Parathyroid adenoma (tissue), 2 donors: ENCODE measurements at regions not wholly inside any gene's neighbourhood (a gene's known extent, or its start where the extent isn't known, plus 50 kb on each side); places are given as distances from the start of the nearest gene placed in this dataset.

Experiments used
- H2AFZ ChIP-seq: fragments of 300-600 bp; sonication (generic); one replicate; pipeline ENCODE4 v1.7.0; 2017; ENCODE audit warnings: antibody characterized with exemption, mild to moderate bottlenecking
- H3K27ac ChIP-seq: fragments of 300-600 bp; sonication (generic); one replicate; pipeline ENCODE4 v1.7.0; 2017
- H3K27me3 ChIP-seq: fragments of 300-600 bp; sonication (generic); one replicate; pipeline ENCODE4 v1.7.0; 2017; ENCODE audit warnings: low read length; ENCODE audit not compliant: control insufficient read depth, insufficient read depth
- H3K36me3 ChIP-seq: fragments of 300-600 bp; sonication (generic); one replicate; pipeline ENCODE4 v1.7.0; 2017; ENCODE audit warnings: low read length; ENCODE audit not compliant: control insufficient read depth, insufficient read depth
- H3K4me1 ChIP-seq: fragments of 300-600 bp; sonication (generic); one replicate; pipeline ENCODE4 v1.7.0; 2017; ENCODE audit warnings: control low read depth
- H3K4me2 ChIP-seq: fragments of 300-600 bp; sonication (generic); one replicate; pipeline ENCODE4 v1.7.0; 2017; ENCODE audit warnings: low read length
- H3K4me3 ChIP-seq: fragments of 300-600 bp; sonication (generic); one replicate; pipeline ENCODE4 v1.7.0; 2017; ENCODE audit warnings: low read depth, low read length
- H3K79me2 ChIP-seq: fragments of 300-600 bp; sonication (generic); one replicate; pipeline ENCODE4 v1.7.0; 2017; ENCODE audit warnings: control low read depth
- H3K9ac ChIP-seq: fragments of 300-600 bp; sonication (generic); one replicate; pipeline ENCODE4 v1.7.0; 2017; ENCODE audit warnings: mild to moderate bottlenecking
- H3K9me3 ChIP-seq: fragments of 300-600 bp; sonication (generic); one replicate; pipeline ENCODE4 v1.7.0; 2017; ENCODE audit warnings: low read length; ENCODE audit not compliant: control insufficient read depth
- TF ChIP-seq, protein P1 (sequence below): fragments of 300-600 bp; sonication (generic); IDR thresholded peaks from one replicate; pipeline ENCODE4 v1.7.0; 2017; ENCODE audit warnings: antibody characterized with exemption, mild to moderate bottlenecking
- donor health status: primary hyperparathyroidism.

DNA sequence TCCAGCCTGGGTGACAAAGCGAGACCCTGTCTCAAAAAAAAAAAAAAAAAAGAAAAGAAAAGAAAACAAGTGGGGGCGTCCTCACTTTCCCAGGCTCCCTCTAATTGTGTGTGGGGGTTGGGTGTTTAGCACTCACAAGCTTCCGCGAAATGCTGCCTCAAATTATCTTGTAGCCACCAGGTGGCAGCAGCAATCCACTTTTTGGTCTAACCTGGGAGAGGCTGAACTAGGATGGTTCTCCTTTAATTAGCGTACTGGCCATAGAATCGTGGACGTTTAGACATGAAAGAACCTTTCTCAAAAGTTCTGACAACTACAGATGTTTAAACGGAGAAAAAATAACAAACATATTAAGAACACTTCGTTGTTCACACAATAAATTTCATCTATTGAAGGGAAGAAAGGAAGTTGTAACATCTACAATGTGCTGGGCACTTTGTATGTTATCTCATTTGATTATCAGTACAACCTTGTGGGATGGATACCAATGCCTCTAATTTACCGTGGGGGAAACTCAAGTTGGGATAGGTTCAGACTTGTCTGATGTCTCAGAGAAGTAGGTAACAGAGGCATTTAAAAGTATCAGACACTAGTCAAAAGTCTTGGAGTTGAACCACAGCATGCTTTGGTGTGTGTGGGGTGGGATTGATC is 122.7 kb upstream of the NABP1 start:
- no peak overlapping the region for H3K4me3 ChIP-seq
- no peaks in the 10 kb centered on the region for H3K79me2 ChIP-seq
- H3K36me3 ChIP-seq: no peaks in the 10 kb centered on the region
- H2AFZ ChIP-seq: peak overlapping the region; percentile 16
- H3K9ac ChIP-seq: no peak overlapping the region
- no peak overlapping the region for H3K27ac ChIP-seq
- H3K4me1 ChIP-seq: peaks cover 3% of the 10 kb centered on the region
- H3K4me2 ChIP-seq: no peak overlapping the region
- no peaks in the 10 kb centered on the region for H3K27me3 ChIP-seq
- TF ChIP-seq, protein P1, sequence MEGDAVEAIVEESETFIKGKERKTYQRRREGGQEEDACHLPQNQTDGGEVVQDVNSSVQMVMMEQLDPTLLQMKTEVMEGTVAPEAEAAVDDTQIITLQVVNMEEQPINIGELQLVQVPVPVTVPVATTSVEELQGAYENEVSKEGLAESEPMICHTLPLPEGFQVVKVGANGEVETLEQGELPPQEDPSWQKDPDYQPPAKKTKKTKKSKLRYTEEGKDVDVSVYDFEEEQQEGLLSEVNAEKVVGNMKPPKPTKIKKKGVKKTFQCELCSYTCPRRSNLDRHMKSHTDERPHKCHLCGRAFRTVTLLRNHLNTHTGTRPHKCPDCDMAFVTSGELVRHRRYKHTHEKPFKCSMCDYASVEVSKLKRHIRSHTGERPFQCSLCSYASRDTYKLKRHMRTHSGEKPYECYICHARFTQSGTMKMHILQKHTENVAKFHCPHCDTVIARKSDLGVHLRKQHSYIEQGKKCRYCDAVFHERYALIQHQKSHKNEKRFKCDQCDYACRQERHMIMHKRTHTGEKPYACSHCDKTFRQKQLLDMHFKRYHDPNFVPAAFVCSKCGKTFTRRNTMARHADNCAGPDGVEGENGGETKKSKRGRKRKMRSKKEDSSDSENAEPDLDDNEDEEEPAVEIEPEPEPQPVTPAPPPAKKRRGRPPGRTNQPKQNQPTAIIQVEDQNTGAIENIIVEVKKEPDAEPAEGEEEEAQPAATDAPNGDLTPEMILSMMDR: peak; percentile 73
- H3K9me3 ChIP-seq: no peaks in the 10 kb centered on the region

DNA sequence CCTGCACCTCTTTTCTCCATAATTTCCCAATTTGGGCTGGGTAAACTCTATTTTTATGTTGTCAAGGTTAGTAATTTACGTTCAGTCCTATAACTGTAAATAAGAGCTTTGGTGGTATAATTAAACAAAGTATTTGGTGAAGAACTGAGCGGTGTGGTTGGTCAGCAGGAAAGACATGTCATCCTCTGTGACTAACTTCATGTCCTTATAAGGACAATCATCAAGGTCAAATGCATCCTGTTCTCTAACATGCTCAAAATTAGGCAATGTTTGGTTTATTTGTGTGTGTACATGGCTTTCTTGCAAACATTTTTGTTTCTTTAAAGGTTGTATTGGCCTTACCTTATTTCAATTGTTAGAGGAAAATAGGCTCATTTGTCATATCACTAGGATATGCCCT is 121.5 kb upstream of the NABP1 start:
- Histone ChIP-seq H3K36me3 (no peaks in the 10 kb centered on the region), H3K9me3 (no peaks in the 10 kb centered on the region), H2AFZ (no peak overlapping the region), H3K4me3 (no peak overlapping the region), H3K79me2 (no peaks in the 10 kb centered on the region), H3K4me2 (no peak overlapping the region), H3K4me1 (peaks cover 3% of the 10 kb centered on the region), H3K9ac (no peak overlapping the region), H3K27ac (no peak overlapping the region), H3K27me3 (no peaks in the 10 kb centered on the region)
- TF ChIP-seq, protein P1: no peak

DNA sequence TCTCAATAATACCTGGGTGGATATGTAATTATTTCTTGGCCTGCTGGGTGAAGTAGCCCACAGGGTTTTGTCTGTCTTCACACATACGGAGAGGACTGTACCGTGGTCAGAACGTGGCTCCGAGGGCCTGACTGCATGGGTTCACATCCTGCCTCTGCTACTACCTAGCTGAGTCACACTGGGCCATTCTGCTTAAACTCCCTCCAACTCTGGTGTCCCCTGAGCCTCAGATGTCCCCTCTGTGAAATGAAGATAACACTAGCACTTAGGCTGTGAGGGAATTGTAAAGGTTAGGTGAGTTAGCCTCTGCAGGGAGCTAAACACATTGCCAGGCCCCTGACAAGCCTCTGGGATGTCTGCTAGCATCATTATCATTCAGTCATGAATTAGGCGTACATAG is 120.1 kb upstream of the NABP1 start:
- TF ChIP-seq, protein P1: no peak
- Histone ChIP-seq H3K4me3 (no peak overlapping the region), H2AFZ (no peak overlapping the region), H3K4me1 (peaks cover 3% of the 10 kb centered on the region), H3K27me3 (no peaks in the 10 kb centered on the region), H3K9me3 (no peaks in the 10 kb centered on the region), H3K9ac (no peak overlapping the region), H3K36me3 (no peaks in the 10 kb centered on the region), H3K79me2 (no peaks in the 10 kb centered on the region), H3K27ac (no peak overlapping the region), H3K4me2 (no peak overlapping the region)

DNA sequence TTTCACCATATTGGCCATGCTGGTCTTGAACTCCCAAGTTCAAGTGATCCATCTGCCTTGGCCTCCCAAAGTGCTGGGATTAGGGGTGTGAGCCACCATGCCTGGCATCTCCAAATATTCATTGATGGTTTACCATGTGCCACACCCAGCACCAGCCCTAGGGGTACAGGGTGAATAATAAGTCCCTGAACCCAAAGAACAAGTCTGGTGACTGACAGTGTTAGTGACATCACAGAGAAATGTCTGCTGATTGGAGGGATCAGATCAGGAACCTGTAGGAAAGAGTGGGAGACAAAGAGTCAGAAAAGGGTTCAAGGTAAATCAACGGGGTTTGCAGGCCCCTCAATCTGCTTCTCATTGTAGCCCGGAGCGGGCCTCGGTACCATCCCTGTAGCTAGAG is 118.4 kb upstream of the NABP1 start:
- H2AFZ ChIP-seq: no peak overlapping the region
- TF ChIP-seq, protein P1: no peak
- H3K27ac ChIP-seq: no peak overlapping the region
- H3K4me1 ChIP-seq: peaks cover 3% of the 10 kb centered on the region
- no peaks in the 10 kb centered on the region for H3K79me2 ChIP-seq
- H3K4me2 ChIP-seq: no peak overlapping the region
- no peak overlapping the region for H3K9ac ChIP-seq
- H3K4me3 ChIP-seq: no peak overlapping the region
- no peaks in the 10 kb centered on the region for H3K36me3 ChIP-seq
- H3K9me3 ChIP-seq: no peaks in the 10 kb centered on the region
- H3K27me3 ChIP-seq: no peaks in the 10 kb centered on the region

DNA sequence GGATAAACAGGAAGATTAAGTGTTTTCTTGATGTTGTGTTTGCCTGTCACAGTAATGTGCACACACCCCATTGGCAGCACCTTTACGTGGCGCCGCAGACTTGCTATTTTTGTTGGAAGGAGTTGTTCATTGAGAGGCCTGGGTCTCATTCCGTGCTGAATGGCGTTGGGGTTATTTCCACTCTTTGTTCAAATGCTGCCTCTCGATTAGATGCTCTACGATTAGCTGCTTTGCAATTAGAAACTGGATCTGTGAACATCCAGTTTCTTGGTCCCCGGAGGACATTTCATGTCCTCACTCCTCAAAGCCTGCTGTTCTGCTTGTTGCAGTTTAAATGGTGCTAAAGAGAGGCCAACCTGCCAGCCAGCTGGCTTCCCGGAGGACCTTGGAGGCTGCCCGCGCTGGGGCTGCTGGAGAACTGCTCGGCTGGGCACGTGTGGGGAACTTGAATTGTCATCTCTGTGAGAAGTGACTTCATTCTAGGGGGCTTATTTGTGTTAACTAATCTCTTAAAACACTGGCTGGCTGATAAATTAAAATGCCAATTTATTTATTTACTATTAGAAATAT is 117.4 kb upstream of the NABP1 start:
- Histone ChIP-seq H3K9ac (no peak overlapping the region), H2AFZ (no peak overlapping the region), H3K9me3 (no peaks in the 10 kb centered on the region), H3K4me2 (no peak overlapping the region), H3K79me2 (no peaks in the 10 kb centered on the region), H3K4me3 (no peak overlapping the region), H3K4me1 (no peaks in the 10 kb centered on the region), H3K27ac (no peak overlapping the region), H3K27me3 (no peaks in the 10 kb centered on the region), H3K36me3 (no peaks in the 10 kb centered on the region)
- TF ChIP-seq, protein P1: no peak
